ENCODE measurements at regions not wholly inside any gene's neighbourhood (a gene's known extent, or its start where the extent isn't known, plus 50 kb on each side); places are given as distances from the start of the nearest gene placed in this dataset.

DNA sequence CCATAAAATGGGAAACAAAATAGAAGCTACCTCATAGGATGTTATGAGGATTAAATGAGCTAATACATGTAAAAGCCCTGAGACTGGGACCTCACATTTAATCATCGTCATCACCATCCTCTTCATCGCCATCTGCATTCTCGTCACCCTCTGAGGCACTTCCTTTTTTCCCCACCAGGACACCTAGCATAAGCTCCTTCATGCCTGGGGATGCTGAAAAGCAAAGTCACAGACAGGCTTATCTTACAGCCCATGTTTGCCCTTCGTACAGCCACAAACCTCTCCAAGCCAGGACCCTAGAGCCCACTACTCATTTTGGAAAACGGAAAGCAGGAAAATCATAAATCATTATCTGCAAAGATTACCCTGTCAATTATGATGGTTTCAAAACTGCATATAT, 249.6 kb downstream of the GPAM start:
- Histone ChIP-seq H3K4me3 (no peak overlapping the region), H3K27me3 (ENCODE audit: insufficient read depth in 3 of 3, low read length in 2 of 3) (no peaks in the 10 kb centered on the region), H3K9me3 (no peaks in the 10 kb centered on the region), H3K36me3 (ENCODE audit: insufficient read depth in 1 of 2, low read depth in 1 of 2) (no peaks in the 10 kb centered on the region), H3K4me1 (no peaks in the 10 kb centered on the region), H3K27ac (no peak overlapping the region)
- intact Hi-C loops (cut with DNase I): no loop called here
- WGBS, 3 donors: 76 to 83% (median 76%) methylated on average over 5 of the region's 5 CpGs
- ATAC-seq (no peak), DNase-seq (no peak)
- TF ChIP-seq, protein P1, sequence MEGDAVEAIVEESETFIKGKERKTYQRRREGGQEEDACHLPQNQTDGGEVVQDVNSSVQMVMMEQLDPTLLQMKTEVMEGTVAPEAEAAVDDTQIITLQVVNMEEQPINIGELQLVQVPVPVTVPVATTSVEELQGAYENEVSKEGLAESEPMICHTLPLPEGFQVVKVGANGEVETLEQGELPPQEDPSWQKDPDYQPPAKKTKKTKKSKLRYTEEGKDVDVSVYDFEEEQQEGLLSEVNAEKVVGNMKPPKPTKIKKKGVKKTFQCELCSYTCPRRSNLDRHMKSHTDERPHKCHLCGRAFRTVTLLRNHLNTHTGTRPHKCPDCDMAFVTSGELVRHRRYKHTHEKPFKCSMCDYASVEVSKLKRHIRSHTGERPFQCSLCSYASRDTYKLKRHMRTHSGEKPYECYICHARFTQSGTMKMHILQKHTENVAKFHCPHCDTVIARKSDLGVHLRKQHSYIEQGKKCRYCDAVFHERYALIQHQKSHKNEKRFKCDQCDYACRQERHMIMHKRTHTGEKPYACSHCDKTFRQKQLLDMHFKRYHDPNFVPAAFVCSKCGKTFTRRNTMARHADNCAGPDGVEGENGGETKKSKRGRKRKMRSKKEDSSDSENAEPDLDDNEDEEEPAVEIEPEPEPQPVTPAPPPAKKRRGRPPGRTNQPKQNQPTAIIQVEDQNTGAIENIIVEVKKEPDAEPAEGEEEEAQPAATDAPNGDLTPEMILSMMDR (IDR thresholded peaks at IDR 0.05): no peak

- no peak for ATAC-seq
- intact Hi-C loops (cut with DNase I): no loop called here
Measured at GRCh38 chr10:111934931-111935330, 248.6 kb downstream of the GPAM start.

DNA sequence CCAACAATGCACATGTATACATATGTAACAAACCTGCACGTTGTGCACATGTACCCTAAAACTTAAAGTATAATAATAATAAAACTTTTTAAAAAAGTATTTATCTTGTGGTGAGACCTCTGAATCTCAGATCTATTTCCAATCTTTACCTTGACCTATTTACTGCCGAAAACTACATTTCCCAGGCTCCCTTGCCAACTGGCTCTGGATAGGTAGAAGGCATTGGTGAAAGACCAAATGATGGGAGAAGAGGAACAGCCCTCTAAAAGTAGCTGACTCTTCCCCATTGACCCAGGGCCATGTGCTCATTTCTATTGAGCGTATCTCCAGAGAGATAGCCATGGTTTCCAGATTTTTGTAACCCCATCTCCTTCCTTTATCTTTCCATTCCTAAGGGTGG, 247.4 kb downstream of the GPAM start:
- 74 to 82% (median 79%) methylated on average over 3 of the region's 3 CpGs for WGBS, 3 donors
- no peaks in the 10 kb centered on the region for H3K27me3 ChIP-seq (ENCODE audit: insufficient read depth in 3 of 3, low read length in 2 of 3)

More at GRCh38 chr10:111934931-111935330, 248.6 kb downstream of the GPAM start:
- TF ChIP-seq, protein P1 (IDR thresholded peaks at IDR 0.05): no peak
- Histone ChIP-seq H3K27ac (no peak overlapping the region), H3K36me3 (ENCODE audit: insufficient read depth in 1 of 2, low read depth in 1 of 2) (no peaks in the 10 kb centered on the region), H3K4me1 (no peaks in the 10 kb centered on the region), H3K9me3 (no peaks in the 10 kb centered on the region), H3K4me3 (no peak overlapping the region), H3K27me3 (ENCODE audit: insufficient read depth in 3 of 3, low read length in 2 of 3) (no peaks in the 10 kb centered on the region)
- DNase-seq: no peak
- WGBS, 3 donors: 55 to 69% (median 57%) methylated on average over 1 of the region's 1 CpG

GRCh38 chr10:111944331-111944730, 239.2 kb downstream of the GPAM start:
- no peaks in the 10 kb centered on the region for H3K9me3 ChIP-seq
- no peaks in the 10 kb centered on the region for H3K4me1 ChIP-seq
- DNase-seq (no peak), ATAC-seq (no peak)
- H3K27me3 ChIP-seq (ENCODE audit: insufficient read depth in 3 of 3, low read length in 2 of 3): no peaks in the 10 kb centered on the region
- TF ChIP-seq, protein P1 (IDR thresholded peaks at IDR 0.05): no peak
- WGBS, 3 donors: 52 to 69% (median 60%) methylated on average over 6 of the region's 6 CpGs
- no peaks in the 10 kb centered on the region for H3K36me3 ChIP-seq (ENCODE audit: insufficient read depth in 1 of 2, low read depth in 1 of 2)
- H3K27ac ChIP-seq: no peak overlapping the region
- no peak overlapping the region for H3K4me3 ChIP-seq
- intact Hi-C loops (cut with DNase I): no loop called here

More for the DNA sequence above, 247.4 kb downstream of the GPAM start:
- Histone ChIP-seq H3K4me3 (no peak overlapping the region), H3K36me3 (ENCODE audit: insufficient read depth in 1 of 2, low read depth in 1 of 2) (no peaks in the 10 kb centered on the region), H3K4me1 (no peaks in the 10 kb centered on the region), H3K27ac (no peak overlapping the region), H3K9me3 (no peaks in the 10 kb centered on the region)
- TF ChIP-seq, protein P1 (IDR thresholded peaks at IDR 0.05): no peak
- intact Hi-C loops (cut with DNase I): no loop called here
- DNase-seq (no peak), ATAC-seq (no peak)

- 67 to 73% (median 69%) methylated on average over 1 of the region's 1 CpG for WGBS, 3 donors
- Histone ChIP-seq H3K4me3 (no peak overlapping the region), H3K4me1 (no peaks in the 10 kb centered on the region), H3K27me3 (ENCODE audit: insufficient read depth in 3 of 3, low read length in 2 of 3) (no peaks in the 10 kb centered on the region), H3K27ac (no peak overlapping the region), H3K36me3 (ENCODE audit: insufficient read depth in 1 of 2, low read depth in 1 of 2) (no peaks in the 10 kb centered on the region), H3K9me3 (no peaks in the 10 kb centered on the region)
- intact Hi-C loops (cut with DNase I): no loop called here
- DNase-seq: no peak
- TF ChIP-seq, protein P1 (IDR thresholded peaks at IDR 0.05): no peak
- ATAC-seq: no peak
Measured at GRCh38 chr10:111953949-111954348, 229.6 kb downstream of the GPAM start.
